ENCODE measurements at regions not wholly inside any gene's neighbourhood (a gene's known extent, or its start where the extent isn't known, plus 50 kb on each side); places are given as distances from the start of the nearest gene placed in this dataset.

GRCh38 chr11:116065986-116066385 is 561.8 kb upstream of the CADM1 start:
- TF ChIP-seq CTCF (IDR thresholded peaks at IDR 0.05) (no peak), POLR2AphosphoS5 (IDR thresholded peaks at IDR 0.05) (no peak), POLR2A (IDR thresholded peaks at IDR 0.05) (no peak), EP300 (IDR thresholded peaks at IDR 0.05) (no peak)
